Mucosa of rectum (tissue), 2 donors: ENCODE measurements at regions not wholly inside any gene's neighbourhood (a gene's known extent, or its start where the extent isn't known, plus 50 kb on each side); places are given as distances from the start of the nearest gene placed in this dataset.

Experiments
- H3K27ac ChIP-seq, 2 donors: one replicate each; pipeline ENCODE4 v1.7.0; 2013; ENCODE audit warnings: inconsistent platforms in 2 of 2, low read depth in 2 of 2, low read length in 2 of 2
- H3K27me3 ChIP-seq, 2 donors: one replicate each; pipeline ENCODE4 v1.7.0; 2013; ENCODE audit warnings: low read length in 2 of 2; ENCODE audit not compliant: control insufficient read depth in 2 of 2, insufficient read depth in 2 of 2
- H3K36me3 ChIP-seq, 2 donors: one replicate each; pipeline ENCODE4 v1.7.0; 2013; ENCODE audit warnings: low read length in 2 of 2; ENCODE audit not compliant: control insufficient read depth in 2 of 2, insufficient read depth in 2 of 2
- H3K4me1 ChIP-seq, 2 donors: one replicate each; pipeline ENCODE4 v1.7.0; 2013; ENCODE audit warnings: low read length in 2 of 2, mild to moderate bottlenecking in 1 of 2; ENCODE audit not compliant: control insufficient read depth in 2 of 2, insufficient read depth in 2 of 2
- H3K4me3 ChIP-seq, 2 donors: one replicate each; pipeline ENCODE4 v1.7.0; 2013; ENCODE audit warnings: low read length in 2 of 2
- H3K9ac ChIP-seq, 2 donors: one replicate each; pipeline ENCODE4 v1.7.0; 2013; ENCODE audit warnings: low read length in 2 of 2, low read depth in 1 of 2, mild to moderate bottlenecking in 1 of 2
- H3K9me3 ChIP-seq, 2 donors: one replicate each; pipeline ENCODE4 v1.7.0; 2013; ENCODE audit warnings: low read length in 2 of 2; ENCODE audit not compliant: control insufficient read depth in 2 of 2
- donor health status: healthy.
- donor health status: Normal muscosa, but diverticular disease.

DNA sequence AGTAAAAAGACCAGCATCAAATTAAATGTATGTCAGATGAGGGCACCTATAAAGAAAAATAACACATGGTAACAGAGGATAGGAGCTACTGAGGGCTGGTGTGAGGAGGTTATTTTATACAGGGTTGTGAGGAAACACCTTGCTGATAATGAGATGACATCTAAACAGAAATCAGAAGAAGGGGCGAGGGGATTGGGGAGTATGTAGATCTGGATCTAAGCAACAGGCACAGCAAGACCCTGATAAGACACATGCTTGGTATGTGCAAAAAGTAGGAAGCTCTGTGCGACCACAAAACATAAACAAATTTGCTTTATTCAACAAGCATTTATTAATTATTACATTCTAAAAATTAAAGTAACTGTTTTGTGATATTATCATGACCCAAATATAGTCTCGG is 295.4 kb downstream of the ZEB2 start:
- no peaks in the 10 kb centered on the region for H3K9me3 ChIP-seq
- H3K27me3 ChIP-seq = no peaks in the 10 kb centered on the region
- H3K36me3 ChIP-seq = no peaks in the 10 kb centered on the region
- no peaks in the 10 kb centered on the region for H3K4me1 ChIP-seq
- H3K9ac ChIP-seq = no peak overlapping the region
- H3K27ac ChIP-seq = no peak overlapping the region
- H3K4me3 ChIP-seq = no peak overlapping the region

GRCh38 chr2:144219979-144220378 is 299.9 kb downstream of the ZEB2 start:
- H3K4me1 ChIP-seq = peaks cover 2% of the 10 kb centered on the region in 2 donors
- no peaks in the 10 kb centered on the region for H3K27me3 ChIP-seq
- H3K27ac ChIP-seq = no peak overlapping the region
- no peak overlapping the region for H3K4me3 ChIP-seq
- no peaks in the 10 kb centered on the region for H3K9me3 ChIP-seq
- H3K36me3 ChIP-seq = no peaks in the 10 kb centered on the region
- H3K9ac ChIP-seq = no peak overlapping the region

DNA sequence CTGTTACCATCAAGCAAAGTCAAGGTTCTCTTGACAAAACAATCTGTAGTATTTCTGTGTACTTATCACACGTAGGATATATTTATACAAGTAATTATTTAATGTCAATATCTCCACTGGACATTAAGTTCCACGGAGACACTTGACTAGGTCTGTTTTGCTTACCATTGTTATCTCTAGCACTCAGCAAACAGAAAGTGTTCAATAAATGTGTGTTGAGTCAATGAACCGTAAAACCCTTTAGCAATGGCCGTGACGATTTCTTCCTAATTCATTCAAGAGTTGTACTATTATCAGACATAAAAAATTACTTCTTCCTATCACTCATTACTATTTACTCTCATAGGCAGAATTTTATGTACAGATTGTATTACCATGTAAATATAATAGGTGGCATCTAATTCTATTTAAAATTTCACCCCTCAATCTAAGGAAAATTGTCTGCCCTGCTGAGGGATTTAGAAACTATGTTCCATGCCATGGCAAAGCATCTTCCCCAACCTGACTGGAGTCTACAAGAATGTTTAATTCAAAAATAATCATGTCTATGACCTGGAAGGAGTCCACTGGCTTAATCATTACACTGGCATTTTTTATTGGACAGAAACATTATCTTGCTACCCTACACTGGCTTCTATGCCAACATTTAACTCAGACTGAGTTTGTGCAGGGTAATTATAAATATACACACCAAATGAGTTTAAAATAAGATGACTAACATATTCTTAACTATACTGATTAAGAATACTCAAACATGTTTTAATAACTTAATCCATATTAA is 301.9 kb downstream of the ZEB2 start:
- Histone ChIP-seq H3K27me3 (no peaks in the 10 kb centered on the region), H3K36me3 (no peaks in the 10 kb centered on the region), H3K9me3 (no peaks in the 10 kb centered on the region), H3K9ac (no peak overlapping the region), H3K4me1 (peaks cover 2% of the 10 kb centered on the region in 2 donors), H3K4me3 (no peak overlapping the region), H3K27ac (no peak overlapping the region)

- Histone ChIP-seq H3K27me3 (no peaks in the 10 kb centered on the region), H3K4me1 (peaks cover 2% of the 10 kb centered on the region in 2 donors), H3K4me3 (no peak overlapping the region), H3K9me3 (no peaks in the 10 kb centered on the region), H3K36me3 (no peaks in the 10 kb centered on the region), H3K27ac (no peak overlapping the region), H3K9ac (no peak overlapping the region)
These were observed 303.9 kb downstream of the ZEB2 start for GRCh38 chr2:144215701-144216675.

DNA sequence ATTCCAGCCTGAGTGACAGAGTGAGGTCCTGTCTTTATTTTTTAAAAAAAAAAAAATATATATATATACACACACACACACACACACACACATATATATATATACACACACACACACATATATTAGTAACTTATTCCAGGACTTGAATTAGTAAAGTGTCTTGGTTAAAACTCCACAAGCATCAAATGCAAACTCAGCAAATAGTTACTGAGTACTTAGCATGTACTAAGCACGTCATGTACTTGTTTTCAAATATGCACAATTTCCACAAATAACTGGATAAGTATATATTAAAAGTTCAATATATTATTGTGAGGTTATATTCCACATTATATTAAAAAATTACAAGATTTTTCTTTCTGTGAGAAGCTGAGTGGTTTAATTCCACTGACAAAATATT is 304.7 kb downstream of the ZEB2 start:
- Histone ChIP-seq H3K27ac (no peak overlapping the region), H3K9me3 (no peaks in the 10 kb centered on the region), H3K4me3 (no peak overlapping the region), H3K27me3 (no peaks in the 10 kb centered on the region), H3K9ac (no peak overlapping the region), H3K36me3 (no peaks in the 10 kb centered on the region), H3K4me1 (peaks cover 2% of the 10 kb centered on the region in 2 donors)

GRCh38 chr2:144213797-144214196 is 306.1 kb downstream of the ZEB2 start:
- no peak overlapping the region for H3K27ac ChIP-seq

DNA sequence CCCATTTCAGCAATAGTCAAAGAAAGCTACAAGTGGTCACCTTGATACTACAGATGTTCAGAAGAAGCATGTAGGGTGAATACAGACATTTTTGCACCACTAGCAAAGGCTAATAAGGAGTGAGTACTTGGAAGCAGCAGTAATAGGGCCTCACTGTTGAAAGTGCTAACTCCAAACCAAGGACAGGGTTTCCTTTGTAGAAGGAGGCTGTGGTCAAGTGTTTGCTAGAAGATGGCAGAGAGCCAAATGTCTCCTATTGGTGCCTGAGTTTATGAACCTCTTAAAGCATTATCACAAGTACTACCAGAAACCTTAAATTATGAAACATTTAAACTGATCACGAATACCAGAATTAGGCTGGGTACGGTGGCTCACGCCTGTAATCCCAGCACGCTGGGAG is 308.1 kb downstream of the ZEB2 start:
- Histone ChIP-seq H3K4me1 (no peaks in the 10 kb centered on the region), H3K9ac (no peak overlapping the region), H3K9me3 (no peaks in the 10 kb centered on the region), H3K27ac (no peak overlapping the region), H3K4me3 (no peak overlapping the region), H3K36me3 (no peaks in the 10 kb centered on the region), H3K27me3 (no peaks in the 10 kb centered on the region)

More at GRCh38 chr2:144213797-144214196, 306.1 kb downstream of the ZEB2 start:
- no peaks in the 10 kb centered on the region for H3K9me3 ChIP-seq
- H3K27me3 ChIP-seq = no peaks in the 10 kb centered on the region
- peaks cover 2% of the 10 kb centered on the region in 2 donors for H3K4me1 ChIP-seq
- H3K4me3 ChIP-seq = no peak overlapping the region
- no peaks in the 10 kb centered on the region for H3K36me3 ChIP-seq
- no peak overlapping the region for H3K9ac ChIP-seq

GRCh38 chr2:144211065-144211464 is 308.9 kb downstream of the ZEB2 start:
- Histone ChIP-seq H3K9ac (no peak overlapping the region), H3K4me3 (no peak overlapping the region), H3K9me3 (no peaks in the 10 kb centered on the region), H3K27me3 (no peaks in the 10 kb centered on the region), H3K36me3 (no peaks in the 10 kb centered on the region), H3K4me1 (no peaks in the 10 kb centered on the region), H3K27ac (no peak overlapping the region)

GRCh38 chr2:144210076-144210475 is 309.8 kb downstream of the ZEB2 start:
- no peaks in the 10 kb centered on the region for H3K4me1 ChIP-seq
- no peaks in the 10 kb centered on the region for H3K27me3 ChIP-seq
- no peaks in the 10 kb centered on the region for H3K36me3 ChIP-seq
- no peak overlapping the region for H3K27ac ChIP-seq
- H3K4me3 ChIP-seq = no peak overlapping the region
- H3K9me3 ChIP-seq = no peaks in the 10 kb centered on the region
- no peak overlapping the region for H3K9ac ChIP-seq

- Histone ChIP-seq H3K4me3 (no peak overlapping the region), H3K27ac (no peak overlapping the region), H3K9me3 (no peaks in the 10 kb centered on the region), H3K4me1 (no peaks in the 10 kb centered on the region), H3K27me3 (no peaks in the 10 kb centered on the region), H3K36me3 (no peaks in the 10 kb centered on the region), H3K9ac (no peak overlapping the region)
These were observed 311.0 kb downstream of the ZEB2 start for GRCh38 chr2:144208924-144209323.
